ENCODE measurements at regions not wholly inside any gene's neighbourhood (a gene's known extent, or its start where the extent isn't known, plus 50 kb on each side); places are given as distances from the start of the nearest gene placed in this dataset.

DNA sequence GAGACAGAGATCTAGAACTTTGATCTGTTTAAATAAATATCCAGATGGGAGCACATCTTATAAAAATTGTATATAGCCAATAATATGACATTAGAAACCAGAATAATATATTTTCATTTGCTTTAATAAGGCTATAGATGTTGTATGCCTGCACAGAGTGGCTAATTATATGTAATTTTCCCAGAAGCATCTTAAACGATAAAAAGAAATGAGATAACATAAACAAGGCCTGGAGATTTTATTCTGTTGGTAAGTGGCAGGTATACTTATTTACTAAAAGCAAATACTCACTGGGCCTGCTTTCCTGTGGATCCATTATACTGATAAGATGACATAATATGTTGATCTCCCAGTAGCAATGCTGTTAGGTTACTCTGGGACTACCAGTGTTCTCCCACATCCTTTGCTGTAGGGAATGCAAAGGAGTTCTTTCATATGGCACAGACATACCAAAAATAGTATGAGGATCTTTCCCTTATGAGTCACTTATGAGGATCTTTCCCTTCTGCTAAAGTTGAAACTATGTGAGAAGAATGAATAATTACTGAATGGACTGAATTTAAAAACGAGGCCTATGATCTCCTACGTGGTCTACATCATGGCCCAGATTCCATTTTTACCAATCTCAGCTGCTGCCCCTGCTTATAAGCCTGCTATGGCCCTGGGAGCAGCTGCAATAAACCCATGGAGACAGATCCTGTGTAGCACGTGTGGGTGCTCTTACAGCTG, 112.1 kb downstream of the NUDT12 start:
- Histone ChIP-seq H3K4me3 (ENCODE audit: low read length) (no peak overlapping the region), H3K9ac (ENCODE audit: low read length) (no peak overlapping the region), H3K9me2 (ENCODE audit: insufficient read depth, low read length) (no peaks in the 10 kb centered on the region), H3K27ac (ENCODE audit: low read length) (no peak overlapping the region), H3K36me3 (ENCODE audit: insufficient read depth, low read length) (no peaks in the 10 kb centered on the region), H4K20me1 (ENCODE audit: insufficient read depth) (no peaks in the 10 kb centered on the region), H3K9me3 (ENCODE audit: low read length) (no peaks in the 10 kb centered on the region), H3K4me2 (ENCODE audit: low read length) (no peak overlapping the region), H2AFZ (ENCODE audit: low read depth, low read length) (no peak overlapping the region), H3K27me3 (ENCODE audit: insufficient read depth, low read depth, low read length) (no peaks in the 10 kb centered on the region), H3F3A (ENCODE audit: insufficient read depth, low read length, poor library complexity, severe bottlenecking) (no peaks in the 10 kb centered on the region), H3K79me2 (replicated peaks; ENCODE audit: insufficient read depth, low read length) (no peaks in the 10 kb centered on the region)
- TF ChIP-seq CTCF (IDR thresholded peaks at IDR 0.05; ENCODE audit: poor library complexity, severe bottlenecking), result no peak
- TF ChIP-seq RAD21 (conservative IDR thresholded peaks at IDR 0.05), result no peak
- TF ChIP-seq TAF1 (IDR thresholded peaks at IDR 0.05; ENCODE audit: low read depth), result no peak
- no peak for TF ChIP-seq SMC3 (conservative IDR thresholded peaks at IDR 0.05; ENCODE audit: poor library complexity)
- TF ChIP-seq MXI1 (conservative IDR thresholded peaks at IDR 0.05; ENCODE audit: poor library complexity, severe bottlenecking), result no peak
- no peak for TF ChIP-seq EZH2 (IDR thresholded peaks at IDR 0.05; ENCODE audit: borderline replicate concordance, insufficient read depth, low read length, poor library complexity, severe bottlenecking)
- TF ChIP-seq, protein P1, sequence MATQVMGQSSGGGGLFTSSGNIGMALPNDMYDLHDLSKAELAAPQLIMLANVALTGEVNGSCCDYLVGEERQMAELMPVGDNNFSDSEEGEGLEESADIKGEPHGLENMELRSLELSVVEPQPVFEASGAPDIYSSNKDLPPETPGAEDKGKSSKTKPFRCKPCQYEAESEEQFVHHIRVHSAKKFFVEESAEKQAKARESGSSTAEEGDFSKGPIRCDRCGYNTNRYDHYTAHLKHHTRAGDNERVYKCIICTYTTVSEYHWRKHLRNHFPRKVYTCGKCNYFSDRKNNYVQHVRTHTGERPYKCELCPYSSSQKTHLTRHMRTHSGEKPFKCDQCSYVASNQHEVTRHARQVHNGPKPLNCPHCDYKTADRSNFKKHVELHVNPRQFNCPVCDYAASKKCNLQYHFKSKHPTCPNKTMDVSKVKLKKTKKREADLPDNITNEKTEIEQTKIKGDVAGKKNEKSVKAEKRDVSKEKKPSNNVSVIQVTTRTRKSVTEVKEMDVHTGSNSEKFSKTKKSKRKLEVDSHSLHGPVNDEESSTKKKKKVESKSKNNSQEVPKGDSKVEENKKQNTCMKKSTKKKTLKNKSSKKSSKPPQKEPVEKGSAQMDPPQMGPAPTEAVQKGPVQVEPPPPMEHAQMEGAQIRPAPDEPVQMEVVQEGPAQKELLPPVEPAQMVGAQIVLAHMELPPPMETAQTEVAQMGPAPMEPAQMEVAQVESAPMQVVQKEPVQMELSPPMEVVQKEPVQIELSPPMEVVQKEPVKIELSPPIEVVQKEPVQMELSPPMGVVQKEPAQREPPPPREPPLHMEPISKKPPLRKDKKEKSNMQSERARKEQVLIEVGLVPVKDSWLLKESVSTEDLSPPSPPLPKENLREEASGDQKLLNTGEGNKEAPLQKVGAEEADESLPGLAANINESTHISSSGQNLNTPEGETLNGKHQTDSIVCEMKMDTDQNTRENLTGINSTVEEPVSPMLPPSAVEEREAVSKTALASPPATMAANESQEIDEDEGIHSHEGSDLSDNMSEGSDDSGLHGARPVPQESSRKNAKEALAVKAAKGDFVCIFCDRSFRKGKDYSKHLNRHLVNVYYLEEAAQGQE (IDR thresholded peaks at IDR 0.05; ENCODE audit: borderline replicate concordance), result no peak
- no peak for TF ChIP-seq EP300 (conservative IDR thresholded peaks at IDR 0.05; ENCODE audit: poor library complexity, severe bottlenecking)
- no peak for TF ChIP-seq POLR2AphosphoS5 (IDR thresholded peaks at IDR 0.05)

GRCh38 chr5:103446813-103447212, 115.8 kb downstream of the NUDT12 start:
- no peaks in the 10 kb centered on the region for H3K36me3 ChIP-seq (ENCODE audit: insufficient read depth, low read length)
- no peaks in the 10 kb centered on the region for H4K20me1 ChIP-seq (ENCODE audit: insufficient read depth)
- TF ChIP-seq SMC3 (conservative IDR thresholded peaks at IDR 0.05; ENCODE audit: poor library complexity) (no peak), TAF1 (IDR thresholded peaks at IDR 0.05; ENCODE audit: low read depth) (no peak), EP300 (conservative IDR thresholded peaks at IDR 0.05; ENCODE audit: poor library complexity, severe bottlenecking) (no peak), CTCF (IDR thresholded peaks at IDR 0.05; ENCODE audit: poor library complexity, severe bottlenecking) (no peak), MXI1 (conservative IDR thresholded peaks at IDR 0.05; ENCODE audit: poor library complexity, severe bottlenecking) (no peak), EZH2 (IDR thresholded peaks at IDR 0.05; ENCODE audit: borderline replicate concordance, insufficient read depth, low read length, poor library complexity, severe bottlenecking) (no peak), POLR2AphosphoS5 (IDR thresholded peaks at IDR 0.05) (no peak), RAD21 (conservative IDR thresholded peaks at IDR 0.05) (no peak)
- TF ChIP-seq, protein P1 (IDR thresholded peaks at IDR 0.05; ENCODE audit: borderline replicate concordance), result no peak
- no peak overlapping the region for H2AFZ ChIP-seq (ENCODE audit: low read depth, low read length)
- no peaks in the 10 kb centered on the region for H3K9me2 ChIP-seq (ENCODE audit: insufficient read depth, low read length)
- no peaks in the 10 kb centered on the region for H3K9me3 ChIP-seq (ENCODE audit: low read length)
- H3F3A ChIP-seq (ENCODE audit: insufficient read depth, low read length, poor library complexity, severe bottlenecking), result no peaks in the 10 kb centered on the region
- H3K9ac ChIP-seq (ENCODE audit: low read length), result no peak overlapping the region
- H3K4me2 ChIP-seq (ENCODE audit: low read length), result no peak overlapping the region
- no peaks in the 10 kb centered on the region for H3K79me2 ChIP-seq (replicated peaks; ENCODE audit: insufficient read depth, low read length)
- no peak overlapping the region for H3K27ac ChIP-seq (ENCODE audit: low read length)
- no peaks in the 10 kb centered on the region for H3K27me3 ChIP-seq (ENCODE audit: insufficient read depth, low read depth, low read length)
- H3K4me3 ChIP-seq (ENCODE audit: low read length), result no peak overlapping the region
